Fibroblast of villous mesenchyme (primary cell): ENCODE measurements at regions not wholly inside any gene's neighbourhood (a gene's known extent, or its start where the extent isn't known, plus 50 kb on each side); places are given as distances from the start of the nearest gene placed in this dataset.

ENCODE experiments used
- DNase-seq: peaks from one replicate; pipeline ENCODE4 v3.0.0-alpha.2; 2010; ENCODE audit warnings: low read depth
- H3K4me3 ChIP-seq: 2 replicates; pipeline ENCODE4 v1.5.1; 2011; ENCODE audit warnings: low read depth, mild to moderate bottlenecking, low read length
- TF ChIP-seq, protein P1 (sequence below): IDR thresholded peaks from 2 replicates; pipeline ENCODE4 v1.5.1; 2012; ENCODE audit warnings: low read depth, mild to moderate bottlenecking, low read length; ENCODE audit not compliant: insufficient read depth

DNA sequence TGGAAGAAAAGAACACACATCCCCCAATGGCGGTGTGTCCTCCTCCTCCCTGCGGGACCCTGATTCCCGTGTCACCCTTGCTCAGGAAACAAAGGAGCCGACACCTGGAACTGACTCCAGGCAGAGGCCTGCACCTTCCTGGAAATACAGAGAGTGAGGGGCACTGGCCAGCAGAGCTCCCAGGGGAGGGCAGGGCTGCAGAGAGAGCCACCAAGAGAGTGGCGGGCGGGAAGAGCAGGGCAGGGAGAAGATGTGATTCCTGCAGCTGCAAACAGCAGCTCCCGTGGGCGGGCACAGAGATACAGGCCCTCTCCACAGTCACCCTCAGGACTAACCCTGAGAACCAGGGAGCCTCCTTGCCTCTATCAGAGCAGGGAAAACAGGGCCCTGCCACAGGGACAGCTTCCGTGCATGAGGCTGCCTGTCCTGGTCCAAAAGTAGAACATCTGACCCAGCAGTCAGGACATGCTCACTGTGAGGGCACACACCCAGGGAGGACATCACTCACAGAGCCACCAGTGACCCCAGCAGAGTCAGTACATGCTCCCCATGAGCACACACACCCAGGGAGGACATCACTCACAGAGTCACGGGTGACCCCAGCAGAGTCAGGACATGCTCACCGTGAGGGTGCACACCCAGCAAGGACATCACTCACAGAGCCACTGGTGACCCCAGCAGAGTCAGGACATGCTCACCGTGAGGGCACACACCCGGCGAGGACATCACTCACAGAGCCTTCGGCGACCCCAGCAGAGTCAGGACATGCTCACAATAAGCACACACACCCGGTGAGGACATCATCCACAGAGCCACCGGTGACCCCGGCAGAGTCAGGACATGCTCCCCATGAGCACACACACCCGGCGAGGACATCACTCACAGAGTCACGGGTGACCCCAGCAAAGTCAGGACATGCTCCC, 193.1 kb downstream of the DLL1 start:
- DNase-seq = no peak
- TF ChIP-seq, protein P1, sequence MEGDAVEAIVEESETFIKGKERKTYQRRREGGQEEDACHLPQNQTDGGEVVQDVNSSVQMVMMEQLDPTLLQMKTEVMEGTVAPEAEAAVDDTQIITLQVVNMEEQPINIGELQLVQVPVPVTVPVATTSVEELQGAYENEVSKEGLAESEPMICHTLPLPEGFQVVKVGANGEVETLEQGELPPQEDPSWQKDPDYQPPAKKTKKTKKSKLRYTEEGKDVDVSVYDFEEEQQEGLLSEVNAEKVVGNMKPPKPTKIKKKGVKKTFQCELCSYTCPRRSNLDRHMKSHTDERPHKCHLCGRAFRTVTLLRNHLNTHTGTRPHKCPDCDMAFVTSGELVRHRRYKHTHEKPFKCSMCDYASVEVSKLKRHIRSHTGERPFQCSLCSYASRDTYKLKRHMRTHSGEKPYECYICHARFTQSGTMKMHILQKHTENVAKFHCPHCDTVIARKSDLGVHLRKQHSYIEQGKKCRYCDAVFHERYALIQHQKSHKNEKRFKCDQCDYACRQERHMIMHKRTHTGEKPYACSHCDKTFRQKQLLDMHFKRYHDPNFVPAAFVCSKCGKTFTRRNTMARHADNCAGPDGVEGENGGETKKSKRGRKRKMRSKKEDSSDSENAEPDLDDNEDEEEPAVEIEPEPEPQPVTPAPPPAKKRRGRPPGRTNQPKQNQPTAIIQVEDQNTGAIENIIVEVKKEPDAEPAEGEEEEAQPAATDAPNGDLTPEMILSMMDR = no peak

DNA sequence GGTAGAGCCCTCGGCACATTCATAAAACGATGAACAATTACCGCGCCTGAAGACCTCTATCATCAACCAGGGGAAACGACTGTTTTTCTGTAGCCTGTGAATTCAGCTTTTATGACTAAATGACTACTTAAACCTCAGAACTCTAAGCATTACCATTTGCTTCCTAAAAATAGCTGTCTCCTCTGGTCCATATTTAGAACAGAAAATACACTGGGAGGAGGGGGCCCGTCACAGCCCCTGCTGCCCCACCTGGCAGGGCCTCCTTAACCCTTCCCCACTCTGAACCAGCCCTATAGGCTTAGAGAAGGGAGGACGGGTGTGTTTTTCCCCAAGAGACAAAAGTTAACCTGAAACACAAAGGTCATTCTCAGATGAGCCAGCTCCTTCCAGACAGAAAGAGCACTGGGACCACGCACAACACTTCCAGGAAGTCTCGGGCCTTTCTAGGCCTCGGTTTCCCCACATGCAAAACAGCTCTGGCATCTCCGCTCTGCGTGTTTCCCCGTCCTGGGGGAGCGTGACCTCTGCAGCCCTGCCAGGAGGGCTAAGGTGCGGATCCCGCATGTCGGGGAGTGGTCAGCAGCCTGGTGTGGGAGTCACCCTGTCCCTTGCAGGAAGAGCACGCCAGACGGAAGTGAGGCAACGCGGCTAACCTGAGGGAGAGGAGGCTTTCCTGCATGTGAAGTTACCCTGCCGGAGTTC, 193.9 kb downstream of the DLL1 start:
- no peak overlapping the region for H3K4me3 ChIP-seq
- no peak for DNase-seq
- TF ChIP-seq, protein P1 = no peak

More for the DNA sequence above, 193.1 kb downstream of the DLL1 start:
- H3K4me3 ChIP-seq = no peak overlapping the region

DNA sequence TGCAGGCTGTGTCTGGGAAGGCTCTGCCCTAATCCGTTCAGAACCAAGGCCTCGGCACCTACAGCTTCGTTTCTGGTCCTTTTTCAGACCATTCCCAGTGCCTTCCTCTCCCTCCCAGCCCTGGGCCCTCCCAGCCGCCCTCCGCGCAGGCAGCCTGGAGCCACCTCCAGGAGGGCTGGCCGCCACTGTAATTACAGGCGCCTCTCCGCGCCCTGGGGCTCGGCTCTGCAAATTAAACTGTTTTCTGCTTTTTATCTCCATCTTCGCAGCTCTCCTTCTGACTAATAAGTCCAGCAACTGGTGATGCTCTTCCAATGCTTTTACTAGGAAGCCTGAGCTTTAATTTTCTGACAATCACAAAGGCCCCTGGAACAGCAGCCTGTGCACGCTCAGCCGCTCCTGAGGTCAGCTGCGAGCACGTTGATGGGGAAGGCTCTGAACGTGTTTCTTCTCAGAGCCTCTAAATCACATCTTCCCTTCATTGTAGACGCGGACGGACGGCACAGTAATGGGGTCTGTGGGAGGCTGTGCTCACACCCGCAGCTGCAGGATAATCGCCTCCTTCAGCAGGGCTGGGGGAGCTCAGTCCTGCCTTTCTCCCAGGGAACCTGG, 194.6 kb downstream of the DLL1 start:
- TF ChIP-seq, protein P1 = no peak
- no peak overlapping the region for H3K4me3 ChIP-seq
- DNase-seq = no peak

DNA sequence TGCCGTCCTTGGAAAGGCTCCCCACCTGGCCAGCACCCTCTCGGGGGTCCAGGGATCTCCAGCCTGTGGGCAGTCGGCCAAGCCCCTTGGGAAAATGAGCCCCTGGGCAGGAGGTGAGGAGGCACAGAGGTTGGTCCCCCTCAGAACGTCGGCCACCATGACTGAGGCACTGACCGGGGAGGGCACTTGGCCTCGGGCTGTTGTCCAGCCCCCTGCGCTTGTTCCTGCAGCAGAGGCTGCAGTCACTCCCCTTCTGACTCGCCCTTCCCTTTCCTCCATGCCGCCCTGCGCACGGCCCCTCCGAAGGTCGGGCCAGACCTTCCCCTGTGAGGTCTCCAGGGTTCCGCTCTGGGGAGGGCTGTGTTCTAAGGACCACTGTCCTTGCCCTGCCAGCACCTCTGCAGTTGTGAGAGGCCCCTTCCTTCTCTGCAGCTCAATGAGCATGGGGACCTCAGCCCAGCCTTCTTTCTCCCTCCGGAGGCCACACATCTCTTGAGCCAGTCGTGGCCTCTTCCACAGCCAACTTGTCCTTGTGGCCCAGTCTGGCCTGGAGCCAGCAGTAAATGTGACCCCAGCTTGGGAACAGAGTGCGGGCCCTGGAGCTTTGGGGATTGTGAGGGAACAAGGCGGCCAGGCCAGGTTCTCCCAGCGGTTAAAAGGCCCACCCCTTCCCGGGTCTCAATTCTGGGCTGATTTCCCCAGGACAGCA, 195.5 kb downstream of the DLL1 start:
- TF ChIP-seq, protein P1 = no peak
- no peak for DNase-seq
- H3K4me3 ChIP-seq = no peak overlapping the region

DNA sequence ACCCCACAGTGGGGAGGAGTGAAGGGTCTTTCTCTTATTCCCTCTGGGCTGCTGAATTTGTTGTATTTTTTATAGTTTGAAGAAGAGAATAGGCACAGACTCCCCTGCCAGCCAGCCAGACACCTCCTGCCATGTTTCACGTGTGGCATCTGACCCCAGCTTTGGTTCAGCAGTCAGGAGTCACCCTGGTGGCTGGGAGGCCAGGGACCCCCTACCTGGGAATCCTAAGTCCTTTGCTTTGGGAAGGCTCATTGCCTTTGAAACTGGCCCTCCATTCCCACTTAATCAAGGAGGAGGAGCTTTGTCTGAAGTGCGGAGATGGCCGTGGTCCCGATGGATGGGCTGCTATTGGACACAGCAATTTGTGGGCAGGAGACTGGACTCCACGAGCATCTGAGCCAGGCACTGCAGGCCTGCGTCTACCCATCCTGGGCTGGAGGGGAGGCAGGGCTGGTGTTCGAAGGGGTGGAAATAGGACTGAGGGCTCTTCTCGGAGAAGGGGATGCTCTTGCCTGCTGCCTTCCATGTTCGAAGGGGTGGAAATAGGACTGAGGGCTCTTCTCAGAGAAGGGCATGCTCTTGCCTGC, 196.1 kb downstream of the DLL1 start:
- no peak for DNase-seq
- H3K4me3 ChIP-seq = no peak overlapping the region
- TF ChIP-seq, protein P1 = no peak
